Stimulated activated CD8-positive, alpha-beta memory T cell treated with anti-CD3 and anti-CD28 coated beads, Interleukin-15, amount 100 ng/mL, for 24 hours (primary cell): ENCODE measurements at regions not wholly inside any gene's neighbourhood (a gene's known extent, or its start where the extent isn't known, plus 50 kb on each side); places are given as distances from the start of the nearest gene placed in this dataset.

ENCODE experiments used
- DNase-seq: peaks from one replicate; pipeline ENCODE4 v3.0.0-alpha.2; 2020; ENCODE audit warnings: low read depth

DNA sequence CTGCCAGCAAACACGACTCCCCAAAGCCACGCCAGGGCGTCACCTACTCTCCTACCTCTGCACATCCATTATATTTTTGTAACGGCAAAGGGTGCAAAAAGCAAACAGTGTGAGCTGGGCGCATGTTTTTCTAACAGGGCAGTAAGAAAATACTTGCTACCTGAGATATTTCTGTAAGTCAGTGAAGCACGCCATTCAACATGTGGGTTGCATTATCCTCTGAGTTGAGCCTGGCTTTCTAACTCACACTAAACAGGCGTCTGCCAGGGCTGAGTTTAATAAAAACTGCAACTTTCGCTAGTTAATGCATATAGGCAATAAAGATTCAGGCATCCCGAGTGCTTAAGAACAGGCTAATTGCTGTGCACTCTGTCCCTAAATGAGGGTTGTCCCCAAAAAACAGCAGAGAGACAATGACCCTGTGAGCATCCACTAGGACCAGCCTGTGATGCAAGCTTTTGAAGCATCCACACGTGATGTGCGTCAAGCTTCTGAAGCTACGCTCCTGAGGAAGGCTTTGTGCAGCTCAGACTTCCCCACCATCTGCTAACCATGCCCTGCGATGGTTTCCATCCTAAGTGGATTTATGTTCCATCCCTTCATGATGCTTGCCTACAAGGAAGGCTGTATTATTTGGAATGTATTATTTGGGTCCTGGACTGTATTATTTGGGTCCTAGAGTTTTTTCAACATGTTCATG is 70.0 kb upstream of the SIM2 start:
- DNase-seq, result no peak

DNA sequence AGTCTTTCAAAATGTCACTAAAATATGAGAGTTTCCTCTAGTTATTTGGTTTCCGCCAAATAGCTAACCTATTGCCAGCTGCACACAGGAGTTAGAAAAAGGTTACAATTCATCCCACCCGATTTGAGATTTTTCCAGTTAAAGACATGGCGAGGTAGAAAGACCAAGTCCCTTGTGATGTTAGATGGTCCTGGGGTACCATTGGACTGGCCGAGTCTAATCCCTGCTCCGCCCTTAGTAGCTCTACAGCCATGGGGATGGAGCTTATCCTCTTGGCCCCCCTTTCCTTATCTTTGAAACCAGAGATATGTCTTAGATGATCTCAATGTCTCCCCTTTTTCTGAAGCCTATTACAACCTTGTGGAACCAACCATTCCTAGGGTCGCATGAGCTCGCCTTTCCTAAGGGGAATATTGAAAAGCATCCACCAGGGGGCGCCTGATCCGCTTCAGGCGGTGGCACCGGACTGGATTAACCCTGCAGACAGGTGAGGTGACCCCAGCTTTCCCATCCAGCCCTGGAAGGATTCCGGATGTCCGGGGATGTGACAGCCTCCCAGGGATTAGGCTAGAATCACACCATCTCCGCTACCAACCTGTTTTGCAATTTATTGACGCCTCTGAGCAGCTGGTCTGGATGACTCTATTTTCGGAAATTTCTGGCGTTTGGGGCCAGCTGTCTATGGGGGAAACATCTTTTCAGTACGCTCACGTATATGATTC is 68.3 kb upstream of the SIM2 start:
- peak; percentile 46 for DNase-seq

DNA sequence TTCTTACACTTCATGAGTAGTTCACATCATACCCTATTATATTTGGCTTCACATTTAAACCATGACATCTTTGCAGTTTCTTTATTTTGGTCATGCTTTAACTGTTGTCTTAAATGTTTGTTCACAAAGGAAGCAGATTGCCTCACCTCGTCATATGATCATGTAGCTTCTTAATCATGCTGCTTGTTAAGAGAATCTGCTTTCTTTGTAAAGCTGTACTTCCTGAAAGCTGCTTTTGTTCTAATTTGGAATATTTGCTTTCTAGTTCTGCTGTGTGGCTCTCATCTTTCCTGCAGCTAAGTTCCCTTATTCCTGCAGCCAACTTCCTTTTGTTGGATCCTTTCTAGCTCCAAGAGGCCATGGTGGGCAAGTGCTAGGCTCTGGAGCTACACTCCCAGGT is 62.9 kb upstream of the SIM2 start:
- no peak for DNase-seq

DNA sequence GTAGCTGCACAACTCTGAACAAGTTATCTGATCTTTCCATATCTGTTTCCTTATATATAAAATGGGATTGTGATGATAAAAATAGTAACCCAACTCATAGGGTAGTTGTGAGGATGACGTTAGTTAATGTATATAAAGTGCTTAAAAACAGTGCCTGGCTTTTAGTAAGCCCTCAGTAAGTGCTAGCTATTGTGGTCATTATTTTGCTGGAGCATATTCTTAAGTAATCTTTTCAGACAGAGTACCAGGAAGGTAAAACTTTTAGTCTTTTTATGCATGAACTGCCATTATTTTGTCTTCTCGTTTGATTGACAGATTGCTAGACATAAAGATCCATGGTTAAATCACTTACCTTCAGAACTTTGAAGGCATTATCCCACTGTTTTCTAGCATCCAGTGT is 62.5 kb upstream of the SIM2 start:
- DNase-seq, result no peak

DNA sequence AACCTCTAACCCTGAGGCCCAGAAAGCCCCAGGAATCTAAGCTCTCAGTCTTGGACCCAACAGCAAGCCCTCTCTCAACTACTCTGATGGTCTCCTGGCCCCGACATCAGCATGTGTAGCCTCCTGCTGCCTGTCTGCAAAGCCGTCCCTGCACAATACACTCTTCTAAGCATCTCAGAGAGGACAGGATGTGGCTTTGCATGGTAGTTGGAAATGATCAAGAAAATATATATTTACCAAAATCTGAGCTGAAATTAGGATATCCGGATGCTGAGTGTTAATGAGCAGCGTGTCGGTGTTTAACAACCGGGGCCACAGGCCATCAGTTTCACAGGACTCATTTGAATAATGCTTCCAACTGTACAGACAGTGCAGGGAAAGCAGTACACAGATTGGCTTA is 59.1 kb upstream of the SIM2 start:
- no peak for DNase-seq

DNA sequence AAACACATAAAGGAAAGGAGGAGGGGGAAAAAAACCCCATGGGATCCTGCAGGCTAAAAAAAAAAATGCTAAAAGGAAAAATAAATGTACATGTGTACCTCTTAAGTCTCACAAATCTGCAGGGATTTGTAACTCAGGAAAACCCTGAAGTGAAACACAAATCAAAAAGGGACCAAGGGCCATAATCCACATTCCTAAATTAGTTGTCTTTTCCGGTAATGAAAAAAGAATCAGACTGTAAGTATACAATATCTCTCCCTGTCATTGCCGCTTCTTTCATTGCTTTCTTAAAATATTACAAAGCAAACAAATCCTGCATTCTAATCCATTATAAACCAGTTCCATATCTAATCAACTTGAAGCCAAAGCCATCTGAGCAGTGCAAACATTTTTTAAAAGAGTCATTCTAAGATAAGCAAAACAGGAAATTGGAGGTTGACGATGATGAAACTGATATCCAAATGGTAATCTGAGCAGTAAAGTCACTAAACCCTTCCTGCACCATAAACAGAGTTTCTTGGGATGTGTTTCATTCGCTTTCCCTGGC is 58.7 kb upstream of the SIM2 start:
- no peak for DNase-seq

DNA sequence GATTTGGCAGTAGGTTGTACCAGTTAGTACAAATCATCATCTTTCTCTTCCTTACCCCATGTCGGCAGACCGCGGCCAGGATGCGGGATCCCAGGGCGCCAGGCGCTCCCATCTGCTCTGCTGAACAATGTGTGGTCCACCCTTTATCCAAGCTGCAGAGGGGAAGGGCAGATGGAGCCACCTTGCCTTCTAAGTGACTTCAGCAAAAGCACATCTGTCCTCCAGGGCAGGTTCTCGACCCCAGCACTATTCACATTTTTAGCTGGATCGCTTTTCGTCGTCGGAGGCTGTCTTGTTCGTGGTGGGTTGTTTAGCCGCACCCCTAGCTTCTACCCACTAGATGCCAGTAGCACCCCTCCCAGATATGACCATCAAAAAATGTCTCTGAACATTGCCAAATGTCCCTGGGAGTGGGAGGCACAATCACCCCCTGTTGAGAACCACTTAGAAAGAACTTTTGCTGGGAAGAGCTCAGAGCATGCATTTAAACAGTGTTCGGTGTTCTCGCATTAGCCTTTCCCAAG is 58.1 kb upstream of the SIM2 start:
- DNase-seq, result no peak

DNA sequence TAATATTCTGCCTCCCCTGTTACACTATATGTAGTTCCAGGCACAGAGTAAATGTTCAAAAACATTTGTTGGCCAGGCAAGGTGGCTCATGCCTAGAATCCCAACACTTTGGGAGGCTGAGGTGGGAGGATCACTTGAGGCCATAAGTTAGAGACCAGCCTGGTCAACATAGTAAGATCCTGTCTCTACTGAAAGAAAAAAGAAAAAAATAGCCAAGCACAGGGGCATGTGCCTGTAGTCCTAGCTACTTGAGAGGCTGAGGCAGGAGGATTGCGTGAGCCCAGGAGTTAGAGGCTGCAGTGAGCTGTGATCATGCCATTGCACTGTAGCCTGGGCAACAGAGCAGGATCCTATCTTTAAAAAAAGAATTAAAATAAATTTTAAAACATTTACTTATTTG is 57.6 kb upstream of the SIM2 start:
- no peak for DNase-seq

DNA sequence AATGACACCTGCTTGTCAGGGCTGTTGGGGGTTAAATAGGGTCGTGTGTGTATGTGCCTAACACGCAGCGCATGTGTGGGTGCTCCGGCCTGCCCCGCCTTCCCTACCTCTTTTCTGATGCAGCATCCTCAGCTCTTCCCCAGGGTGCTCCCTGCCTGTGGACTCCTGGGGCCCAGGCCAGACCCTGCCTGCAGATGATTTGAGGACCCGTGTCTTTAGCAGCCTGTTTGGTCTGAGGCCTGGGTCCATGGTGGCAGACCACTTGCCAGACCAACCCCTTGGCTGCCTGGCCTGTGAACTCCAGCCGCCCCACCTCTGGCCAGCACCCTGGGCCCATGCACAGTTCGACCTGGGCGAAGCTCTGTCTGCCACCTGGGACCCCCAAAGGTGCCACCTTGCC is 57.0 kb upstream of the SIM2 start:
- no peak for DNase-seq

DNA sequence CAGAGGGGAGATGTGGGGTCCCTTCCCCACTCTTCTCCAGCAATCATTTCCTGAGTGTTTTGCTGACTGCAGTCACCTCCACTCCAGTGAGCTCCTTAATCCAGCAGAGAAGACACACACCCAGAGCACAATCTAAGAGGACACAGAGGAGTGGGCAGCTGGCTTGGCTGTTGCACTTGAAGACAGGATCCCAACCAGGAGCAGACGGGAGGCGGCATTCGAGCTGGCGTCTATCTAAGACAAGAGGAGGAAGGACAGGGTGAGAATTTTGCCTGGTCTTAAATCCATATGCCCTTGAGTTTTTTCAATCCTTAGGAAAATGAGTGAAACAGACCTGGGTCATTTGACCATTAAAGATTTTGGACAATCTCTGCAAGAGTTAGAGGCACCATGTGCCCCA is 56.1 kb upstream of the SIM2 start:
- DNase-seq, result no peak

DNA sequence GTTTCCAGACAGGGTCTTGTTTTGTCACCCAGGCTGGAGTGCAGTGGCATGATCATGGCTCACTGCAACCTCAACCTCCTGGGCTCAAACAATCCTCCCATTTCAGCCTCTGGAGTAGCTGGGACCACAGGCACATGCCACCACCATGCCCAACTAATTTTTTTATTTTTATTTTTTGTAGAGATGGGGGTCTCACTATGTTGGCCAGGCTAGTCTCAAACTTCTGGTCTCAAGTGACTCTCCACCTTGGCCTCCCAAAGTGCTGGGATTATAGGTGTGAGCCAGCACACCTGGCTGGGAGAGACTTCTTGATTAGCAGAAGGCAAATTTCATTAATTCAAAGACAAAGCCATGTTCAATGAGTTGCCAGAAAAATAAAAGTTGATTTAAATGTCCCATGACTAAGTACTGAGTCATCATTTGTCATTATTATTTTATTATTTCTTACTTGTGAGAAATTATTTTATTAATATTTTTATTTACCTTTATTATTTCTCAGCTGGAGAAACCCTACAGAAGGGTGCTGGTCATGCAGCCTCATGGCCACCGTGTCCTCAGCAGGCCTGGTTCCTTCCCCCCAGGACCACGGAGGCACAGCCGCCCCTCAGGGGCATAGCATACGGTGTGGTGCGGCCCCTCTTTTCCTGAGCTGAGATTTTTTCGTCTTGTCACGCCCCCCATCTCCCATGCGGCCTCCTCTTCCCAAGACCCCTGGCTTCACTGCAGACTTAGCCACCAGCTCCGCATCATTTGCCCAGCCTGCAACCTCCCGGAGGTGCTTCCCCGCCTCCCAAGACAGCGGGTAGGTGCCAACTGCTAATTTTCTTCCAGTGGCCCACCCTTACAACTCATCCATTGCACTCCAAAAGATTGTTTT is 55.3 kb upstream of the SIM2 start:
- DNase-seq, result no peak

DNA sequence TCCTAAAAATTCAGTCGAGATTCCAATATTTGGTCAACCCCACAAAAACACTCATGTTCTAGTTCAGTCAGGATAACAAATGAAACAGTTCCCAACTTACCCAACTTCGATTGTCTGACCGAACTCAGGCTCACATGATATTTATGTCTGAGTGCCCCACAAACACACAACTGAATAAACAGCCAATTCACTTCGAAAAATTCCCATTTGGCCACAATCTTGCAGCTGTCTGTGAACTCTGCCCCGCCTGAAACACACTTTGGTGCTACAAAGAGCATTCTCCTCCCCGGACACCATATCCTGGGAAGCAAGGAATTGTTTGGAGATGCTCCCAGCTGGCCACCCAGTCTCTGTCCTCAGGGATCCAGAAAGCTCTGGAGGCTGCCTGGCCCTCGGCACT is 52.9 kb upstream of the SIM2 start:
- no peak for DNase-seq

DNA sequence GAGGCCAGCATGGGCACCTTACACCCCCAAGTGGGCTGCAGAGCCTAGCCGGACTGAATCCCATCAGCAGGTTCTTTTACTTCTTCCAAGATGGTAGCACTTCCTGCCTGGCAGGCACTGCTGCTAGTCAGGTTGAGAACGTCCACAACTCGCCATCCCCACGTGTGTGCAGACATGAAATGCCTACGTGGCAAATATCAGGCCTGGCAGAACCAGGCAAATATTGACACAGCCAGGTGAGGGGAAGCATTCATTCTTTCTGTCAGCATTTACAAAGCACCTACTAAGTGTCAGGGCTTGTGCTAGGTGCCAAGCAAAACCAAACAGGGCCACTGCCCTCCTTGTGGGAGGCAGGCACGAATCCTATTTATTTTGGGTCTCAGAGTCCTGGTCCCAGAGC is 52.3 kb upstream of the SIM2 start:
- no peak for DNase-seq

DNA sequence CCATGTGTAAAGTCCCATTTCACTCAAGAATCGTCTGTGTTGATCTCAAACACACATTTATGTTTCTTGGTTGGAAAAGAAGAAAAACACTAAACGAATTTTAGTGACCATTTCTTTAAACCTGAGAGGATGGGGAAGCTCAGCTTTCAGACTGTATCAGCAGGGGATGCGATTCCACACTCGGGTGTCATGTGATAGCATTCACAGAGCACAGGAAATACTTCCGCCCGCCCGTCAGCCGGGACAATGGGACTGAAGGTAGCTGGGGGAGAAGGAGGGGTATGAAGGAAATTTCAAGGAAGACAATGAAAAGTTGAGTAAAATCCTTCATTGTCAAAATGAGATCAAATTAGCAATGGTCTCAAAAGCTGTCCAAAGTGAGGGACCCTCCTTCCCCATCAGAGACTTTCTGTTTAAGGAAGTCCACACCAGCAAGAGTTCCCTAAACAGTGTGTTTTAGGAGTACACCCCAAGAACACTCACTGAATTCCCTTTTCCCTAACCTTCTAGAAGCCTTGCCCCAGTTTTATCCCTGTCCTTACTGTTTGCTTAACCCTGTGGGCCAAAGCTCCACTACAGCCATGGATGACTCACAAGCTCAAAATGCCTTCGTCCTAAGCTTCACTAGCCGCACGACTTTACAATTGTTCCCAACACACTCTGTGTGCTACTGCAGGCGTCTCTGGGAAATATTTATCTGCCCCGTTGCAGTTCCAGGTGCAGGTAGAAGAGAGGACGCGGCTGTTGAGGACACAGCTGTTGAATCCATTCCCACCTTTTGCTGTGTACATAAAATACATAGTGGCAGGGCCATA is 51.4 kb upstream of the SIM2 start:
- no peak for DNase-seq
